ENCODE measurements at regions not wholly inside any gene's neighbourhood (a gene's known extent, or its start where the extent isn't known, plus 50 kb on each side); places are given as distances from the start of the nearest gene placed in this dataset.
A peak's percentile ranks its signal among the peaks of the same experiment; 100 is the strongest.
"Not testable (repeated sequence)": the region's sequence is repeated elsewhere in the genome, so short reads cannot be mapped to it uniquely, and the experiment has no call there.

DNA sequence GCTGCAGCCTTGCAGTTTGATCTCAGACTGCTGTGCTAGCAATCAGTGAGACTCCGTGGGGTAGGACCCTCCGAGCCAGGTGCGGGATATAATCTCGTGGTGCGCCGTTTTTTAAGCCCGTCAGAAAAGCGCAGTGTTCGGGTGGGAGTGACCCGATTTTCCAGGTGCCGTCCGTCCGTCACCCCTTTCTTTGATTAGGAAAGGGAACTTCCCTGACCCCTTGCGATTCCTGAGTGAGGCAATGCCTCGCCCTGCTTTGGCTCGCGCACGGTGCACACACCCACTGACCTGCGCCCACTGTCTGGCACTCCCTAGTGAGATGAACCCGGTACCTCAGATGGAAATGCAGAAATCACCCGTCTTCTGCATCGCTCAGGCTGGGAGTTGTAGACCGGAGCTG lies 203.2 kb downstream of the SNCAIP start:
- intact Hi-C loops (cut with micrococcal nuclease), result loop anchor here (5.0 to 10.0 kb wide), 2 partner anchors 490 to 857 kb away; no protein-coding TSS in a partner anchor
- H3K27me3 Mint-ChIP-seq; CTCF ChIA-PET; DNase-seq; POLR2A ChIA-PET; H3K4me1 Mint-ChIP-seq (ENCODE audit: low read depth); H3K27ac Mint-ChIP-seq; H3K4me3 Mint-ChIP-seq; H3K9me3 Mint-ChIP-seq; H3K36me3 Mint-ChIP-seq: not testable (repeated sequence)

- Mint-ChIP-seq H3K4me1 (ENCODE audit: low read depth) (no peaks in the 10 kb centered on the region), H3K9me3 (no peaks in the 10 kb centered on the region), H3K36me3 (no peaks in the 10 kb centered on the region), H3K27me3 (no peaks in the 10 kb centered on the region), H3K27ac (no peak overlapping the region), H3K4me3 (no peak overlapping the region)
- ChIA-PET CTCF (interaction anchor here (1.6 kb wide), 1 partner anchor 856 kb away, joined by 3 read pairs; no protein-coding TSS in a partner anchor), POLR2A (no interaction called here)
- DNase-seq, result peak; percentile 10
- intact Hi-C loops (cut with micrococcal nuclease), result loop anchor here (5.0 to 10.0 kb wide), 2 partner anchors 489 to 856 kb away; no protein-coding TSS in a partner anchor
Observed at GRCh38 chr5:122515709-122516431, 203.8 kb downstream of the SNCAIP start.

DNA sequence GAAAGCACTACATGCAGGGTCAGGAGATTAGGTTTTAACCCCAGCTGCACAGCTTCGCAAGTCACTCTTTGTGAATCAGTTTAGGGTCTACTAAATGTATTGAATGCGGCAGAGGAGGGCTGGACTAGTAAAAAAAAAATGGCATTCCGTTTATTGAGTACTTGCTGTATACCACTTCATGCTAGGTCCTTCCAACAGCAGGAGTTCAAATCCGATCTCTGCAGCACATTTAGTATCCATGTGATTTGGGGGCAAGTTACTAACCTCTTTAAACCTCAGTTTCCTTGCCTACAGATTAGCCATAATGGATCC lies 204.4 kb downstream of the SNCAIP start:
- intact Hi-C loops (cut with micrococcal nuclease), result loop anchor here (5.0 to 10.0 kb wide), 2 partner anchors 488 to 856 kb away; no protein-coding TSS in a partner anchor
- H3K4me1 Mint-ChIP-seq (ENCODE audit: low read depth), result no peaks in the 10 kb centered on the region
- H3K27me3 Mint-ChIP-seq, result no peaks in the 10 kb centered on the region
- DNase-seq, result no peak
- ChIA-PET POLR2A (no interaction called here), CTCF (interaction anchor here (1.6 kb wide), 1 partner anchor 855 kb away, joined by 3 read pairs; no protein-coding TSS in a partner anchor)
- no peaks in the 10 kb centered on the region for H3K36me3 Mint-ChIP-seq
- no peak overlapping the region for H3K4me3 Mint-ChIP-seq
- no peaks in the 10 kb centered on the region for H3K9me3 Mint-ChIP-seq
- no peak overlapping the region for H3K27ac Mint-ChIP-seq

- Mint-ChIP-seq H3K9me3 (no peaks in the 10 kb centered on the region), H3K27me3 (no peaks in the 10 kb centered on the region), H3K36me3 (no peaks in the 10 kb centered on the region), H3K4me3 (no peak overlapping the region), H3K4me1 (ENCODE audit: low read depth) (no peaks in the 10 kb centered on the region), H3K27ac (no peak overlapping the region)
- POLR2A ChIA-PET, result no interaction called here
- no peak for DNase-seq
- intact Hi-C loops (cut with micrococcal nuclease), result loop anchor here (5.0 to 10.0 kb wide), 2 partner anchors 488 to 855 kb away; no protein-coding TSS in a partner anchor
- CTCF ChIA-PET, result interaction anchor here (1.6 kb wide), 1 partner anchor 854 kb away, joined by 3 read pairs; no protein-coding TSS in a partner anchor
Observed at GRCh38 chr5:122517091-122517490, 205.1 kb downstream of the SNCAIP start.

DNA sequence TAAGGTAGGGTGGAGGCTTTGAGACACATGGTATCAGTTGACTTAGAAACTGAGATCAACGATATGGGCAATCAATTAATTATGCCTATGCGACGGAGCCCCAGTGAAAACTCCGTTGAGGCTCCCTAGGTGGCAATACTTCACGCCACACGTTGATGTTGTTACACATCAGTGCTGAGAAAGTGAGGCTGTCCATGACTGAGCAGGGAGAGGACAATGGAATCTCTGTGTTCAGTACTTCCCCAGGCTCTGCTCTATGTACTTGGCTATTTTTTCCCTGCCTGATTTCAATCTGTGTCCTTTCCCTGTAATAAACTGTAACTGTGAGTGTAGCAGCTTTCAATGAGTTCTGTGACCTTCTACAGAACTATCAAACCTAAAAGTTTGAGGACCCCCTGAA lies 211.7 kb downstream of the SNCAIP start:
- no peak for DNase-seq
- Mint-ChIP-seq H3K36me3 (no peaks in the 10 kb centered on the region), H3K4me1 (ENCODE audit: low read depth) (no peaks in the 10 kb centered on the region), H3K27me3 (no peaks in the 10 kb centered on the region), H3K27ac (no peak overlapping the region), H3K9me3 (no peaks in the 10 kb centered on the region), H3K4me3 (no peak overlapping the region)
- intact Hi-C loops (cut with micrococcal nuclease), result no loop called here
- ChIA-PET POLR2A (no interaction called here), CTCF (interaction anchor here (0.6 kb wide), 1 partner anchor 47 kb away, joined by 3 read pairs; no protein-coding TSS in a partner anchor)

GRCh38 chr5:122527547-122527946 lies 215.5 kb downstream of the SNCAIP start:
- Mint-ChIP-seq H3K36me3 (no peaks in the 10 kb centered on the region), H3K9me3 (no peaks in the 10 kb centered on the region), H3K27ac (no peak overlapping the region), H3K4me1 (ENCODE audit: low read depth) (no peaks in the 10 kb centered on the region), H3K27me3 (no peaks in the 10 kb centered on the region), H3K4me3 (no peak overlapping the region)
- ChIA-PET CTCF (no interaction called here), POLR2A (no interaction called here)
- intact Hi-C loops (cut with micrococcal nuclease), result no loop called here
- DNase-seq, result no peak

- H3K9me3 Mint-ChIP-seq, result no peaks in the 10 kb centered on the region
- ChIA-PET POLR2A (no interaction called here), CTCF (no interaction called here)
- H3K4me3 Mint-ChIP-seq, result no peak overlapping the region
- intact Hi-C loops (cut with micrococcal nuclease), result no loop called here
- H3K27me3 Mint-ChIP-seq, result no peaks in the 10 kb centered on the region
- no peak overlapping the region for H3K27ac Mint-ChIP-seq
- no peak for DNase-seq
- no peaks in the 10 kb centered on the region for H3K4me1 Mint-ChIP-seq (ENCODE audit: low read depth)
- H3K36me3 Mint-ChIP-seq, result no peaks in the 10 kb centered on the region
Observed at GRCh38 chr5:122532035-122532434, 220.0 kb downstream of the SNCAIP start.

DNA sequence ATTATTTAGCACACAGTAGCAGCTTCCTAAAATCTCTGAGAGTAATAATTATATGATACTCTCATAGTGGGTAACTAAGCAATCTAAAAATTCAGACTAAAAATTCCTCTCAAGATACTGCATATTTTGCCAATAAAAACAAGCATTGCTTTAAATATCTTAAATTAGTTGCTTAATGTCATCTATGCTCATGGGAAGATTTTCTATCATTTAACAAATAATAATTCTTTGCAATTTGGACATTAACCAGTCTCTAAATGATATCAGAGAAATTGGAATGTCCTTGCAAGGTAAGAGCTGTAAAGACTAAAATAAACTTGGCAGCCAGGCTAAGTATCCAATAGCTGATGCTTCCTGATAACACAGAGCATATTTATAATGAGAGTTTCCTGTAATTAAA lies 221.8 kb downstream of the SNCAIP start:
- ChIA-PET POLR2A (no interaction called here), CTCF (no interaction called here)
- H3K27me3 Mint-ChIP-seq, result no peaks in the 10 kb centered on the region

GRCh38 chr5:122534829-122535228 lies 222.8 kb downstream of the SNCAIP start:
- ChIA-PET CTCF (no interaction called here), POLR2A (no interaction called here)
- Mint-ChIP-seq H3K4me1 (ENCODE audit: low read depth) (no peaks in the 10 kb centered on the region), H3K27ac (no peak overlapping the region), H3K27me3 (no peaks in the 10 kb centered on the region), H3K4me3 (no peak overlapping the region), H3K9me3 (no peaks in the 10 kb centered on the region), H3K36me3 (no peaks in the 10 kb centered on the region)
- intact Hi-C loops (cut with micrococcal nuclease), result no loop called here
- no peak for DNase-seq

More for the DNA sequence above, 221.8 kb downstream of the SNCAIP start:
- Mint-ChIP-seq H3K9me3 (no peaks in the 10 kb centered on the region), H3K4me1 (ENCODE audit: low read depth) (no peaks in the 10 kb centered on the region), H3K36me3 (no peaks in the 10 kb centered on the region), H3K4me3 (no peak overlapping the region), H3K27ac (no peak overlapping the region)
- DNase-seq, result no peak
- intact Hi-C loops (cut with micrococcal nuclease), result no loop called here

DNA sequence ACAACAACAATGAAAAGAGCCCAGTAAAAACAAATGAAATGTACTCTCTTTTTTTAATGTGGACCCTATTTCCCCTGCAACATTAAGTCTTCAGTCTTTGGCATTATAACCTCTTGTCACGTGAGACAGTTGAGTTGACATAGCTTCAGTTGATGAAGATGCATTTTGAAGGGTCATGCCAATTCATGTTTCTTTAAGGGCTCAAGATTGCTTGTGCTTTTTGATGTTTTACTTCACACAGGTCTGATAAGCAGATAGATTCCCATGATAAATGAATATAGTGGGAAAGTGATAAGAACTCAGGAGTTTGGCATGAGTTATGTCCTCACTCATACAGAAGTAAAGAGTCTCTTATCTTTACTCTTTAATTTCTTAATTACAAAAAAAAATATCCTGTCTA lies 229.4 kb downstream of the SNCAIP start:
- H3K4me1 Mint-ChIP-seq (ENCODE audit: low read depth), result no peaks in the 10 kb centered on the region
- POLR2A ChIA-PET, result no interaction called here
- no peak overlapping the region for H3K27ac Mint-ChIP-seq
- peaks cover 9% of the 10 kb centered on the region for H3K27me3 Mint-ChIP-seq
- CTCF ChIA-PET, result no interaction called here
- H3K36me3 Mint-ChIP-seq, result no peaks in the 10 kb centered on the region
- no peaks in the 10 kb centered on the region for H3K9me3 Mint-ChIP-seq
- no peak overlapping the region for H3K4me3 Mint-ChIP-seq
- DNase-seq, result no peak
- intact Hi-C loops (cut with micrococcal nuclease), result no loop called here

GRCh38 chr5:122545986-122546385 lies 228.9 kb upstream of the SNX2 start:
- no peak overlapping the region for H3K27ac Mint-ChIP-seq
- no peaks in the 10 kb centered on the region for H3K4me1 Mint-ChIP-seq (ENCODE audit: low read depth)
- no peak for DNase-seq
- H3K27me3 Mint-ChIP-seq, result peaks cover 4% of the 10 kb centered on the region
- intact Hi-C loops (cut with micrococcal nuclease), result no loop called here
- ChIA-PET CTCF (no interaction called here), POLR2A (no interaction called here)
- no peak overlapping the region for H3K4me3 Mint-ChIP-seq
- no peaks in the 10 kb centered on the region for H3K9me3 Mint-ChIP-seq
- H3K36me3 Mint-ChIP-seq, result no peaks in the 10 kb centered on the region

GRCh38 chr5:122547219-122547618 lies 227.7 kb upstream of the SNX2 start:
- DNase-seq, result no peak
- no peak overlapping the region for H3K27ac Mint-ChIP-seq
- no peak overlapping the region for H3K4me3 Mint-ChIP-seq
- no peaks in the 10 kb centered on the region for H3K36me3 Mint-ChIP-seq
- intact Hi-C loops (cut with micrococcal nuclease), result no loop called here
- no peaks in the 10 kb centered on the region for H3K4me1 Mint-ChIP-seq (ENCODE audit: low read depth)
- H3K9me3 Mint-ChIP-seq, result no peaks in the 10 kb centered on the region
- ChIA-PET POLR2A (no interaction called here), CTCF (no interaction called here)
- H3K27me3 Mint-ChIP-seq, result peaks cover 4% of the 10 kb centered on the region

- intact Hi-C loops (cut with micrococcal nuclease), result no loop called here
- DNase-seq, result no peak
- Mint-ChIP-seq H3K36me3 (no peaks in the 10 kb centered on the region), H3K4me1 (ENCODE audit: low read depth) (no peaks in the 10 kb centered on the region), H3K27ac (no peak overlapping the region), H3K9me3 (no peaks in the 10 kb centered on the region), H3K4me3 (no peak overlapping the region), H3K27me3 (peaks cover 2% of the 10 kb centered on the region)
- ChIA-PET POLR2A (no interaction called here), CTCF (no interaction called here)
Observed at GRCh38 chr5:122547669-122548068, 227.2 kb upstream of the SNX2 start.
